NAMALWA (cell line): ENCODE measurements at regions not wholly inside any gene's neighbourhood (a gene's known extent, or its start where the extent isn't known, plus 50 kb on each side); places are given as distances from the start of the nearest gene placed in this dataset.

Source experiments
- DNase-seq: peaks from one replicate; pipeline ENCODE4 v3.0.0-alpha.2; 2015; ENCODE audit warnings: low spot score

GRCh38 chr11:15882876-15883454 is 473.4 kb downstream of the SOX6 start:
- DNase-seq = no peak

GRCh38 chr11:15883455-15883920 is 472.9 kb downstream of the SOX6 start:
- DNase-seq = no peak

- no peak for DNase-seq
These were observed 472.2 kb downstream of the SOX6 start for GRCh38 chr11:15884141-15884540.

- no peak for DNase-seq
These were observed 471.4 kb downstream of the SOX6 start for GRCh38 chr11:15884777-15885540.

- DNase-seq = no peak
These were observed 470.5 kb downstream of the SOX6 start for GRCh38 chr11:15885854-15886253.

- no peak for DNase-seq
These were observed 470.0 kb downstream of the SOX6 start for GRCh38 chr11:15886299-15886698.

GRCh38 chr11:15886866-15887265 is 469.5 kb downstream of the SOX6 start:
- no peak for DNase-seq

GRCh38 chr11:15888556-15889345 is 467.6 kb downstream of the SOX6 start:
- DNase-seq = no peak

- DNase-seq = no peak
These were observed 466.8 kb downstream of the SOX6 start for GRCh38 chr11:15889363-15890030.

GRCh38 chr11:15890031-15890713 is 466.2 kb downstream of the SOX6 start:
- DNase-seq = no peak

GRCh38 chr11:15893080-15893492 is 463.3 kb downstream of the SOX6 start:
- DNase-seq = no peak

- DNase-seq = no peak
These were observed 460.3 kb downstream of the SOX6 start for GRCh38 chr11:15896026-15896425.

GRCh38 chr11:15896530-15896929 is 459.8 kb downstream of the SOX6 start:
- DNase-seq = no peak

GRCh38 chr11:15897211-15897960 is 459.0 kb downstream of the SOX6 start:
- no peak for DNase-seq

GRCh38 chr11:15901054-15901453 is 455.3 kb downstream of the SOX6 start:
- no peak for DNase-seq

- DNase-seq = no peak
These were observed 454.6 kb downstream of the SOX6 start for GRCh38 chr11:15901790-15902189.

GRCh38 chr11:15903246-15903645 is 453.1 kb downstream of the SOX6 start:
- DNase-seq = no peak

- DNase-seq = no peak
These were observed 450.8 kb downstream of the SOX6 start for GRCh38 chr11:15905366-15906104.

GRCh38 chr11:15906481-15907035 is 449.8 kb downstream of the SOX6 start:
- no peak for DNase-seq

GRCh38 chr11:15907806-15908205 is 448.5 kb downstream of the SOX6 start:
- DNase-seq = no peak
